Gastrocnemius medialis (tissue), 4 donors: ENCODE measurements at regions not wholly inside any gene's neighbourhood (a gene's known extent, or its start where the extent isn't known, plus 50 kb on each side); places are given as distances from the start of the nearest gene placed in this dataset.

Source experiments
- POLR2A ChIP-seq, 2 donors: fragments of 450-650 bp; IDR thresholded peaks; one replicate each; pipeline ENCODE4 v1.6.1; 2017; ENCODE audit warnings: antibody characterized with exemption in 2 of 2, mild to moderate bottlenecking in 2 of 2, moderate library complexity in 2 of 2
- TF ChIP-seq, protein P1 (sequence below), 5 experiments: fragments of 450-650 bp in 3 of 5; fragments of 200-600 bp in 2 of 5; sonication (generic) in 2 of 5; IDR thresholded peaks in 4 of 5; conservative IDR thresholded peaks in 1 of 5; 1 replicate in 4 of 5; 2 replicates in 1 of 5; pipeline ENCODE4 v1.5.1; 2016 to 2019; ENCODE audit warnings: antibody characterized with exemption in 5 of 5, mild to moderate bottlenecking in 3 of 5, moderate library complexity in 3 of 5

DNA sequence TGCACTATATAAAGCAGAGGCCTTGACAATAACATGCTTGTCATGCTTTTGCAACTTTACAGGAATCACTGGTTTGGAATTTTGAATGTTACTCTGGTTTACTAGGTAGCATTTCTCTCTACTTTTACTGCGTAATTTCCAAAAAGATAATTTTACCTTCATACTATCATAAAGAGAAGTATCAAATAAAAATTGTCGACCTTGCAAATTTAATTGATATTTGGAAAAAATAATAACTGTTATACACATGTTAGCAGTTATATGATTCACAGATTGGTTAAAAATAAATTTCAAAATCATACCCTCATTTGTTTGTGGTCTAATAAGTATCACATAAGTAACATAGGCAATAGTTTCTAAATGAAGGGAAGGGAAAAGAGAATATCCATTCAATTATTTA, 228.5 kb upstream of the CACNA2D1 start:
- TF ChIP-seq, protein P1, sequence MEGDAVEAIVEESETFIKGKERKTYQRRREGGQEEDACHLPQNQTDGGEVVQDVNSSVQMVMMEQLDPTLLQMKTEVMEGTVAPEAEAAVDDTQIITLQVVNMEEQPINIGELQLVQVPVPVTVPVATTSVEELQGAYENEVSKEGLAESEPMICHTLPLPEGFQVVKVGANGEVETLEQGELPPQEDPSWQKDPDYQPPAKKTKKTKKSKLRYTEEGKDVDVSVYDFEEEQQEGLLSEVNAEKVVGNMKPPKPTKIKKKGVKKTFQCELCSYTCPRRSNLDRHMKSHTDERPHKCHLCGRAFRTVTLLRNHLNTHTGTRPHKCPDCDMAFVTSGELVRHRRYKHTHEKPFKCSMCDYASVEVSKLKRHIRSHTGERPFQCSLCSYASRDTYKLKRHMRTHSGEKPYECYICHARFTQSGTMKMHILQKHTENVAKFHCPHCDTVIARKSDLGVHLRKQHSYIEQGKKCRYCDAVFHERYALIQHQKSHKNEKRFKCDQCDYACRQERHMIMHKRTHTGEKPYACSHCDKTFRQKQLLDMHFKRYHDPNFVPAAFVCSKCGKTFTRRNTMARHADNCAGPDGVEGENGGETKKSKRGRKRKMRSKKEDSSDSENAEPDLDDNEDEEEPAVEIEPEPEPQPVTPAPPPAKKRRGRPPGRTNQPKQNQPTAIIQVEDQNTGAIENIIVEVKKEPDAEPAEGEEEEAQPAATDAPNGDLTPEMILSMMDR (IDR thresholded peaks at IDR 0.05 in 4 of 5, conservative IDR thresholded peaks at IDR 0.05 in 1 of 5) = no peak
- TF ChIP-seq POLR2A (IDR thresholded peaks at IDR 0.05) = no peak
